ENCODE measurements at regions not wholly inside any gene's neighbourhood (a gene's known extent, or its start where the extent isn't known, plus 50 kb on each side); places are given as distances from the start of the nearest gene placed in this dataset.

DNA sequence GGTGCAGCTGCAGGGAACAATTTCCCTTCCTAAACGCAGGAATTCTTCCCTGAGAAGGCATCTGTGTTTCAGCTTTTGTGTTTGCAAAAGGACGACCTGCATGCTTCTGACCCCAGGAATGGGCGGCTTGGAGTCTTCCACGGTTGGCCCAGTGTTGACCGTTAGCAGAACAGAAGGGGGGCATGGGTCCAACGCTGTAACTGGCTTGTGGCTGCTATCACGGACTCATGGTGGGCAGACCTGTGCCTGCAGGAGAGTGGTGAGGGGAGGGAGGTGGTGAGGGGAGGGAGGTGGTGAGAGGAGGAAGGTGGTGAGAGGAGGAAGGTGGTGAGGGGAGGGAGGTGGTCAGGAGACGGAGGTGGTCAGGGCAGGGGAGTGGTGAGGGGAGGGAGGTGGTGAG, 388.6 kb upstream of the IRX4 start:
- DNase-seq (ENCODE audit: low read depth), result no peak
- H3K4me3 ChIP-seq (ENCODE audit: low read depth, low read length), result no peak overlapping the region
- no peaks in the 10 kb centered on the region for H3K36me3 ChIP-seq (ENCODE audit: control insufficient read depth, insufficient read depth, low read length)
- H3K27me3 ChIP-seq (ENCODE audit: control insufficient read depth, insufficient read depth, low read length), result no peaks in the 10 kb centered on the region
- TF ChIP-seq, protein P1, sequence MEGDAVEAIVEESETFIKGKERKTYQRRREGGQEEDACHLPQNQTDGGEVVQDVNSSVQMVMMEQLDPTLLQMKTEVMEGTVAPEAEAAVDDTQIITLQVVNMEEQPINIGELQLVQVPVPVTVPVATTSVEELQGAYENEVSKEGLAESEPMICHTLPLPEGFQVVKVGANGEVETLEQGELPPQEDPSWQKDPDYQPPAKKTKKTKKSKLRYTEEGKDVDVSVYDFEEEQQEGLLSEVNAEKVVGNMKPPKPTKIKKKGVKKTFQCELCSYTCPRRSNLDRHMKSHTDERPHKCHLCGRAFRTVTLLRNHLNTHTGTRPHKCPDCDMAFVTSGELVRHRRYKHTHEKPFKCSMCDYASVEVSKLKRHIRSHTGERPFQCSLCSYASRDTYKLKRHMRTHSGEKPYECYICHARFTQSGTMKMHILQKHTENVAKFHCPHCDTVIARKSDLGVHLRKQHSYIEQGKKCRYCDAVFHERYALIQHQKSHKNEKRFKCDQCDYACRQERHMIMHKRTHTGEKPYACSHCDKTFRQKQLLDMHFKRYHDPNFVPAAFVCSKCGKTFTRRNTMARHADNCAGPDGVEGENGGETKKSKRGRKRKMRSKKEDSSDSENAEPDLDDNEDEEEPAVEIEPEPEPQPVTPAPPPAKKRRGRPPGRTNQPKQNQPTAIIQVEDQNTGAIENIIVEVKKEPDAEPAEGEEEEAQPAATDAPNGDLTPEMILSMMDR (IDR thresholded peaks at IDR 0.05; ENCODE audit: insufficient read depth, low read length, severe bottlenecking), result no peak
- no peak for FAIRE-seq

DNA sequence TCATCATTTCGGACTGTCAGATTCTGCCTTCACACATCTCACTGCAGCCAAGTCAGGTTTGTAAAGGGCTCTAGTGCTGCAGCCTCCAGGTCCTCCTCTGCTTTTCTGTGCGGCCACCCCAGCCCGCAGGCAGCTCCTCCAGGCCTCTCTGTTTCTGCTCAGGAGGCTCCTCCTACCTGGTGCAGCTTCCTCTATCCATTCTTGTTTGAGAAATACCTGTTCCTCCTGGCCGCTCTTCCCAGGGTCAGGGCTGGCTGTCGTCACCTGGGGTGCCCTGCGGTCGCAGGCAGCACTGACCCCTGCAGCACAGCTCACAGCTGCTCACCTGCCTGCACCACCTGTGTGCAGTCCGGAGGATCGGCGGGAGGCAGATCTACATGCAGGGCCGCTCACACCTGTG, 387.7 kb upstream of the IRX4 start:
- no peaks in the 10 kb centered on the region for H3K36me3 ChIP-seq (ENCODE audit: control insufficient read depth, insufficient read depth, low read length)
- TF ChIP-seq, protein P1 (IDR thresholded peaks at IDR 0.05; ENCODE audit: insufficient read depth, low read length, severe bottlenecking), result no peak
- DNase-seq (ENCODE audit: low read depth) (no peak), FAIRE-seq (no peak)
- H3K4me3 ChIP-seq (ENCODE audit: low read depth, low read length), result no peak overlapping the region
- H3K27me3 ChIP-seq (ENCODE audit: control insufficient read depth, insufficient read depth, low read length), result no peaks in the 10 kb centered on the region

DNA sequence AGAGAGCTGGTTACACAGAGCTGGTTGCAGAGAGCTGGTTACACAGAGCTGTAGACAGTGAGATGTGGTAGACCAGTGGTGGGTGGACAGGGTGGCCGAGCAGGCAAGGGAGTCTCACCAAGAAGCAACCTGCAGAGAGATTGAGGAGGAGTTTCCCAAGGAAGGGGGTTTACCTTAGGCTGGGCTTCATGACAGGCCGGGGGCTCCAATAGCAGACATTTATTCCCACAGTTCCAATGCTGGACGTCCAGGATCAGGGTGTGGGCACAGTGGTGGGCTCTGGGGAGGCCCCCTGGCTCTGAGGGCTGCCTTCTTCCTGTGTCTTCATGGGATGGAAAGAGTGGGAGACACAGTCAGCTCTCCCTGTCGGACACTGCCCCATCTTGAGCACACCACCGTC, 386.9 kb upstream of the IRX4 start:
- FAIRE-seq (no peak), DNase-seq (ENCODE audit: low read depth) (no peak)
- no peaks in the 10 kb centered on the region for H3K27me3 ChIP-seq (ENCODE audit: control insufficient read depth, insufficient read depth, low read length)
- no peaks in the 10 kb centered on the region for H3K36me3 ChIP-seq (ENCODE audit: control insufficient read depth, insufficient read depth, low read length)
- H3K4me3 ChIP-seq (ENCODE audit: low read depth, low read length), result no peak overlapping the region
- TF ChIP-seq, protein P1 (IDR thresholded peaks at IDR 0.05; ENCODE audit: insufficient read depth, low read length, severe bottlenecking), result no peak

DNA sequence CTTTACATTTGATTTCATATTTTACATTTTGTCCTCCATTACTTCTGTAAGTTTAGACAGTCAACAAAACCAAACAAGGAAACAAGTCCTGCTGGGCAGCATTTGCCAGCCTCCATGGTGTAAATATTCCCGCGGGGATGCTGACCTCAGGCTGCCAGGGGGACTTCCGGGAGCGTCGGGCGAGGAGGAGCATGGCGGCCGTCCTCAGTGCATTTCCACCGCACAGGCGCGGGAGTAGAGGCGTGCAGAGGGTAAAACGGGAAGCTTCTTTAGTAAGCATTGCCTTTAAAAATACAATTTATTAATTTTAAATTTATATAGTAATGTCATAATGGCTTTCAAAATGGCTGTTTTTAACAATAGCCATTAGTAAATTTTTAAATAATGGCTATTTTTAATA, 385.3 kb upstream of the IRX4 start:
- Histone ChIP-seq H3K27me3 (ENCODE audit: control insufficient read depth, insufficient read depth, low read length) (no peaks in the 10 kb centered on the region), H3K4me3 (ENCODE audit: low read depth, low read length) (no peak overlapping the region), H3K36me3 (ENCODE audit: control insufficient read depth, insufficient read depth, low read length) (no peaks in the 10 kb centered on the region)
- DNase-seq (ENCODE audit: low read depth) (no peak), FAIRE-seq (no peak)
- TF ChIP-seq, protein P1 (IDR thresholded peaks at IDR 0.05; ENCODE audit: insufficient read depth, low read length, severe bottlenecking), result no peak

DNA sequence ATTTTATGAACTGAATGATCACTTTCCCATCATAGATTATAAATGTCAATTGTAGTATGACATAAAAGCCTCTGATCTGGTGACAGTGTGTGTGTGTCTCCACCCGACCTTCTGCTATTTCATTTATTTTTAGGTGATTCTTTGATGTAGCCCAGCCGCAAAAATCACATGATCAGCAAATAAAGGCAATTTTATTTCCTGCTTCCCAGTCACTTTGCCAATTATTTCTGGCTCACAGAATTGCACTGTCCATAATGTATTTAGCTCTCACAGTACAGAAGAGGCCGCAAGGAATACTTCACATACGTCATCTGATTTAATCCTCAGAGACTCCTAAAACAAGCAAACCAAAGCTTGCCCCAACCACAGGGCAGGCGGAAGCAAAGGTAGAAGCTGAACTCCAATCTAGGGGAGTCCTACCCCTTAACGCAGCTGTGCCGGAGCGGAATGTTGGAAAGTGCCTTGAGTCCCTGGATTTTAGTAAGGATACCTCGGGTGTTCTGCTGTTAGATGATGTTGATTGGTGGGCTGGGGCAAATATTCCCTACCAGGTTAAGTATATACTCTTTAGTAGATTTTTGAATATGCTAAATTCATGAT, 384.0 kb upstream of the IRX4 start:
- no peaks in the 10 kb centered on the region for H3K27me3 ChIP-seq (ENCODE audit: control insufficient read depth, insufficient read depth, low read length)
- TF ChIP-seq, protein P1 (IDR thresholded peaks at IDR 0.05; ENCODE audit: insufficient read depth, low read length, severe bottlenecking), result no peak
- DNase-seq (ENCODE audit: low read depth) (no peak), FAIRE-seq (no peak)
- no peak overlapping the region for H3K4me3 ChIP-seq (ENCODE audit: low read depth, low read length)
- no peaks in the 10 kb centered on the region for H3K36me3 ChIP-seq (ENCODE audit: control insufficient read depth, insufficient read depth, low read length)

DNA sequence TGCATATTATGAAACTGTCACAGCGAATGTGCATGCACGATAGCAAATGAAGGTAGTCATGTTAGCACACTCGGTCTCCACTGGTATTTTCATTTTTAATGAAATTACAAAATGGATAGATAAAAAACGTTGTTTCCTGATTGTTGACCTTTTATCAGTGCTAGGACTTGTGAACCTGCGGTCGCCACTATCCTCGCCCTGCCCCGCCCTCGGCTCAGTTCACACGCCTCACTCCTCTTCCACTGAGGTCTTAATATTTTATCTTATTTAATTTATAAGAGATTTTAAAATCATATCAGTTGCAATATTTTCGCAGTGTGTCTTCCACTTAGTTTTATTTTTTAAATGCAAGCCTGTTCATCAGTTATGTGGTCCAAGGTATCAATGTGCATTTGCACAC, 382.6 kb upstream of the IRX4 start:
- no peak for DNase-seq (ENCODE audit: low read depth)
- no peak for FAIRE-seq
- no peaks in the 10 kb centered on the region for H3K27me3 ChIP-seq (ENCODE audit: control insufficient read depth, insufficient read depth, low read length)
- no peak overlapping the region for H3K4me3 ChIP-seq (ENCODE audit: low read depth, low read length)
- H3K36me3 ChIP-seq (ENCODE audit: control insufficient read depth, insufficient read depth, low read length), result no peaks in the 10 kb centered on the region
- TF ChIP-seq, protein P1 (IDR thresholded peaks at IDR 0.05; ENCODE audit: insufficient read depth, low read length, severe bottlenecking), result no peak
